Erythroblast (primary cell): ENCODE measurements at regions not wholly inside any gene's neighbourhood (a gene's known extent, or its start where the extent isn't known, plus 50 kb on each side); places are given as distances from the start of the nearest gene placed in this dataset.

ENCODE experiments used
- GATA1 ChIP-seq: IDR thresholded peaks from 2 replicates; pipeline ENCODE4 v1.6.1; 2011; ENCODE audit warnings: low read depth, mild to moderate bottlenecking, control low read depth, low read length, moderate library complexity
- POLR2A ChIP-seq: IDR thresholded peaks from 2 replicates; pipeline ENCODE4 v1.6.1; 2011; ENCODE audit warnings: mild to moderate bottlenecking, low read length

DNA sequence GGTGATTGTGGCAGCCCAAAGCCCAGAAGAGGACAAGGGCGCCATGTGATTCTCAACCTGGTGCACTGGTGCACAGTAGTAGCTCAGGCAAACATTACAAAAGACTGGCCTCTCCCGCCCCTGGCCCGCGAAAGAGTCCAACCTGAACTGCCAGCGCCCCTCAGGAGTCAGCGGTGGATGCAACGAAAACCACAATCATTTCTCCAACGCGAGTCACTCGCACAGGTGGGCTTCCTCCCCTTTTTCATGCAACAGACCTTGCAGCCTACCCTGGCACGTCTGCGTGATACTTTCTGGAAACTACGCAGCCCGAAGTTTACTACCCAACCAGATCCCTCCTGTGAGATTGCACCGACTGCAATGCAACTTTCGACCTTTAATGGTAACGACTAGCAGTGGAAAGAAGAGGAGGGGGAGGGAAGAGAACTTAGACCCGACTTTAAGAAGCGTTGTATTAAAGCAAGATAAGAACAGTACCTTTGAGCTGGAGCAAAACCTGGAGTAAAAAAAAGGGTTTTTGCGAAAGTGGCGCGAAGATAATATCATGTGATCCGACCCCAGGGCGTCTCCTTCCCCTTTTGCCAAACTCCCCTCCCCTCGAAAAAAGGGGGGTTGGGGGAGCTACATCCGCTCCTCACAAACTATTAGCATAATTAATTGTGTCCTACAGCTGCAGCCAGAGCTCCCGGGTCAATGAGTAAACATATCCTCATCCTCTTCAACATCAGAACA is 63.3 kb upstream of the CCDC160 start:
- TF ChIP-seq POLR2A: no peak
- no peak for TF ChIP-seq GATA1
